ENCODE measurements at regions not wholly inside any gene's neighbourhood (a gene's known extent, or its start where the extent isn't known, plus 50 kb on each side); places are given as distances from the start of the nearest gene placed in this dataset.

- TF ChIP-seq ZFX (IDR thresholded peaks at IDR 0.05): no peak
- TF ChIP-seq, protein P1, sequence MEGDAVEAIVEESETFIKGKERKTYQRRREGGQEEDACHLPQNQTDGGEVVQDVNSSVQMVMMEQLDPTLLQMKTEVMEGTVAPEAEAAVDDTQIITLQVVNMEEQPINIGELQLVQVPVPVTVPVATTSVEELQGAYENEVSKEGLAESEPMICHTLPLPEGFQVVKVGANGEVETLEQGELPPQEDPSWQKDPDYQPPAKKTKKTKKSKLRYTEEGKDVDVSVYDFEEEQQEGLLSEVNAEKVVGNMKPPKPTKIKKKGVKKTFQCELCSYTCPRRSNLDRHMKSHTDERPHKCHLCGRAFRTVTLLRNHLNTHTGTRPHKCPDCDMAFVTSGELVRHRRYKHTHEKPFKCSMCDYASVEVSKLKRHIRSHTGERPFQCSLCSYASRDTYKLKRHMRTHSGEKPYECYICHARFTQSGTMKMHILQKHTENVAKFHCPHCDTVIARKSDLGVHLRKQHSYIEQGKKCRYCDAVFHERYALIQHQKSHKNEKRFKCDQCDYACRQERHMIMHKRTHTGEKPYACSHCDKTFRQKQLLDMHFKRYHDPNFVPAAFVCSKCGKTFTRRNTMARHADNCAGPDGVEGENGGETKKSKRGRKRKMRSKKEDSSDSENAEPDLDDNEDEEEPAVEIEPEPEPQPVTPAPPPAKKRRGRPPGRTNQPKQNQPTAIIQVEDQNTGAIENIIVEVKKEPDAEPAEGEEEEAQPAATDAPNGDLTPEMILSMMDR (conservative IDR thresholded peaks at IDR 0.05): no peak
- H3K27ac ChIP-seq: no peak overlapping the region; the same call in 1 of the 2 replicates
These were observed 341.2 kb upstream of the ZFHX3 start for GRCh38 chr16:73389085-73389484.

- no peak for TF ChIP-seq ZFX (IDR thresholded peaks at IDR 0.05)
- TF ChIP-seq, protein P1 (conservative IDR thresholded peaks at IDR 0.05): no peak
- no peak overlapping the region for H3K27ac ChIP-seq
These were observed 340.1 kb upstream of the ZFHX3 start for GRCh38 chr16:73387979-73388378.

GRCh38 chr16:73385696-73386095, 337.8 kb upstream of the ZFHX3 start:
- no peak for TF ChIP-seq ZFX (IDR thresholded peaks at IDR 0.05)
- TF ChIP-seq, protein P1 (conservative IDR thresholded peaks at IDR 0.05): no peak

DNA sequence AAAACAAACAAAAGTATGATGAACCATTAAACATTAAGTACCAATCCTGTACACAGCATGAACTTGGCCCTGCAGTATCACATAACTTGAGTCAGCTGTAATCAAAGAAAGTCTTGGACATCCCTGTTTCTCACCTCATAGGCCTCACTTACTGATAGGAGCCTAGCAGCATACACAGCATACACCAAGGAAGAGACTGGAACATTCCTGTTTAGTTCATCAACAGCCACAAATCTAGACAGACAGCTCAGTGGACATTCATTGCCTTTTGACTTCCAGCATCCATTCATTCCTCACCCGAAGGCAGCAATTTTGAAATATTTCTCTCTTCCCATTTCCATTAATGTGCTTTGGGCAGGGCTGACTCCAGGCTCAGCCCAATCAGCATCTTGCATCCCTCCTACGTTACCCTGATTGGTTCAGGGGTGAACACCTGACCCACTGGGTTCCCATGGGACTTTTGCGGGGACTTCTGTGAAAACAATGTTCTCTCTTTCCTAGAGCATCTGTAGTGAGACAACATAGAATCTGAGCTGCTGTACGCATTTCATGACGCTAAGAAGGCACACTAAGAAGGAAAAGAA, 336.7 kb upstream of the ZFHX3 start:
- TF ChIP-seq ZFX (IDR thresholded peaks at IDR 0.05): no peak
- TF ChIP-seq, protein P1 (conservative IDR thresholded peaks at IDR 0.05): no peak
- H3K27ac ChIP-seq: no peak overlapping the region

More at GRCh38 chr16:73385696-73386095, 337.8 kb upstream of the ZFHX3 start:
- H3K27ac ChIP-seq: no peak overlapping the region

- TF ChIP-seq ZFX (IDR thresholded peaks at IDR 0.05): no peak
- TF ChIP-seq, protein P1 (conservative IDR thresholded peaks at IDR 0.05): no peak
- no peak overlapping the region for H3K27ac ChIP-seq
These were observed 336.0 kb upstream of the ZFHX3 start for GRCh38 chr16:73383988-73384365.

DNA sequence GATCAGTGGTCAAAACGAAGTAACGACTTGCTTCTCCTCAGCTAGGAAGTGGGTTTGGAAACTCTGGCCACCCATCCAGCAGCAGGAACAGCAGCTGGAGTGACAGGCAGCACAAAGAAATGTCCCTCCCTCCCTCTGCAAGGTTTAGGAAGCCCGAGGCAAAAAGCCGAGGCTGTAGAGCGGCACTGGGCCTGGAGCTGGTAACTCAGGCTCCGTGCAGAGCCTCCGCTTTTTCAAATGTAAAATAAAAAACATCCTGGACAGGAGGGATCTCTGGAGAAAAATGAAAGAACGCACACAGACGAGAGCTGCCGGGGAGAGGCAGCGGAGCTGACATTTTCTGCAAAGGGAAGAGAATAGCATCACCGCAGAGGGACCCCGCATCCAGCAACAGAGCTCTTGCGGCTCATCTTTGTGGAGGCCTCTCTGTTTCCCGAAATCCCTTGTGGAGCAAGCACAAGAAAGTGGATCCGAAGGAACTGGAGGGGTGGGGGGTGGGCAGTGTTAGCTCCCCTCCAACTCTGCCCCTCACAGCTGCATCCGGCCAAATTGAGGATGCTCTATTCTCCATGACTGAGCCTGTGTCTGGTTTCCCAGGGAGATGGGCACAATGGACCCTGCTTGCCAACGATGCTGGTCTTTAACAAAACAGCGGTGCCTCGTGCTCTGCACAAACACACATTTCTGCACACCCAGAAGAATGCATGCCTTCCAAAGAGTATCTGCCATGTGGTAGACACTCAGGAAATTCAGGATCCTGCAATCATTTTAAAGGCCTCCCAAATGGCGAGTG, 335.5 kb upstream of the ZFHX3 start:
- no peak overlapping the region for H3K27ac ChIP-seq
- TF ChIP-seq, protein P1 (conservative IDR thresholded peaks at IDR 0.05): no peak
- TF ChIP-seq ZFX (IDR thresholded peaks at IDR 0.05): no peak

GRCh38 chr16:73378471-73378870, 330.5 kb upstream of the ZFHX3 start:
- H3K27ac ChIP-seq: no peak overlapping the region
- TF ChIP-seq, protein P1 (conservative IDR thresholded peaks at IDR 0.05): no peak
- no peak for TF ChIP-seq ZFX (IDR thresholded peaks at IDR 0.05)

All from C4-2B (cell line).